Muscle of leg (tissue), 3 donors: ENCODE measurements at regions not wholly inside any gene's neighbourhood (a gene's known extent, or its start where the extent isn't known, plus 50 kb on each side); places are given as distances from the start of the nearest gene placed in this dataset.
"Not testable (repeated sequence)": the region's sequence is repeated elsewhere in the genome, so short reads cannot be mapped to it uniquely, and the experiment has no call there.

Source experiments
- DNase-seq: peaks from one replicate; pipeline ENCODE4 v3.0.0; 2013
- H3K27ac ChIP-seq: one replicate; pipeline ENCODE4 v1.5.1; 2013; ENCODE audit warnings: mild to moderate bottlenecking, low read length, control low read depth
- H3K27me3 ChIP-seq: one replicate; pipeline ENCODE4 v1.6.1; 2013; ENCODE audit warnings: low read length; ENCODE audit not compliant: control insufficient read depth, insufficient read depth
- H3K36me3 ChIP-seq: one replicate; pipeline ENCODE4 v1.6.1; 2013; ENCODE audit warnings: low read length; ENCODE audit not compliant: control insufficient read depth, insufficient read depth
- H3K4me1 ChIP-seq: one replicate; pipeline ENCODE4 v1.6.1; 2013; ENCODE audit warnings: low read length; ENCODE audit not compliant: control insufficient read depth, insufficient read depth
- H3K4me3 ChIP-seq: one replicate; pipeline ENCODE4 v1.5.1; 2013; ENCODE audit warnings: low read length, control low read depth
- H3K9me3 ChIP-seq: replicated peaks from 2 replicates; pipeline ENCODE4 v1.6.1; 2013; ENCODE audit warnings: low read depth, low read length; ENCODE audit not compliant: control insufficient read depth
- WGBS: methylation state at CpG from one replicate; pipeline ENCODE4 v1.1.5; 2013; ENCODE audit warnings: missing lambda C conversion rate; ENCODE audit not compliant: insufficient coverage; 5-methylcytosine and 5-hydroxymethylcytosine counted together

DNA sequence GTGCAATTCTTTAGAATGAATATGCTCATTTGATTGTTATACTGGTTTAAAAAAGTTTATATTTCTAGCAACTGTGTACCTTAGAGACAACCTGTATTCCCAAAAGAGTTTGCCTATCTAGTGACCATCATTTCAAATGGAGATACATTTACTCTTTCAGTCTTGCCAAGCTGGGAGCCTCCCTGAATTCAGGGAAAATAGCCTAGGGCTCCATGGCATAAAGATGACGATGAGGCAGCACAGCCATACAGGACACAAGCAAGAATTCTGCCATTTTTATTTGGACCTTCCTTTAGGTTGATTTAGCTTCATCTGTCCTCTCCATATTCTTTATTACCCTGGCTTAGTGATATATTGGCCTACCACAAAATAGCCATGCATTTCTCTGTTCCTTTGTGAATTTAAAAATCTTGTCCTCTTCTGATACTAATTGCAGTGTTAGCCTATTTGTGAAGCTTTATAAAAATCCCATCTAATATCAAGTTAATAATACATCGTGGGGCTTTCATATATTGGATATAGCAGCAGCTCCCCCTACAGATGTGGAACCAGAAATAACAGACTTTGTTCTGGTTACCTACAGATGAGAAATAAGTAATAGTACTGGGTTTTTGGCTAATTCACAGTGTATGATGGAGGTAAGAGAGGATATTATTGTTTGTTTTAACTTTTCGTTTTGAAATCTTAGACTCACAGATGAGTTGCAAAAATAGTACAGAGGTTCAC, 1661.9 kb upstream of the PIK3C3 start:
- WGBS, result no CpG with 5 or more reads among the region's 3 CpGs
- Histone ChIP-seq H3K4me1 (no peaks in the 10 kb centered on the region), H3K27me3 (no peaks in the 10 kb centered on the region), H3K27ac (no peak overlapping the region), H3K36me3 (no peaks in the 10 kb centered on the region), H3K9me3 (no peaks in the 10 kb centered on the region), H3K4me3 (no peak overlapping the region)
- peak; percentile 25 for DNase-seq

DNA sequence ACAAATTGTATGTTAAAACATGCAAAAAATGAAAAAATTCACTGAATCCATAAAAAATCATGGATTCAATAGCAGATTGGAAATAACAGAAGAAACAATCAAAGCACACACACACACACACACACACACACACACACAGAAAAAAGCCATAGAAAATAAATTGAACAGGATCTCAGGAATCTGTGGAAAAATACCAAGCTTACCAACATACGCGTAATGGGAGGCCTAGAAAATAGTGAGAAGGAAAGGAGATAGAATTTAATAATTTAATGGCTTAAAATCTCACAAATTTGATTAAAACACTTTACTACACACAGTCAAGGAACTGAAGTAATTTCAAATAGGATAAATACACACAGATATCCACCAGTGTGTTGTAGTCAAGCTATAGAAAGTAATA, 1671.5 kb upstream of the PIK3C3 start:
- Histone ChIP-seq H3K27me3 (no peaks in the 10 kb centered on the region), H3K4me3 (no peak overlapping the region), H3K9me3 (no peaks in the 10 kb centered on the region), H3K27ac (no peak overlapping the region), H3K4me1 (no peaks in the 10 kb centered on the region), H3K36me3 (no peaks in the 10 kb centered on the region)
- no peak for DNase-seq
- no CpG with 5 or more reads among the region's 2 CpGs for whole genome bisulfite sequencing

DNA sequence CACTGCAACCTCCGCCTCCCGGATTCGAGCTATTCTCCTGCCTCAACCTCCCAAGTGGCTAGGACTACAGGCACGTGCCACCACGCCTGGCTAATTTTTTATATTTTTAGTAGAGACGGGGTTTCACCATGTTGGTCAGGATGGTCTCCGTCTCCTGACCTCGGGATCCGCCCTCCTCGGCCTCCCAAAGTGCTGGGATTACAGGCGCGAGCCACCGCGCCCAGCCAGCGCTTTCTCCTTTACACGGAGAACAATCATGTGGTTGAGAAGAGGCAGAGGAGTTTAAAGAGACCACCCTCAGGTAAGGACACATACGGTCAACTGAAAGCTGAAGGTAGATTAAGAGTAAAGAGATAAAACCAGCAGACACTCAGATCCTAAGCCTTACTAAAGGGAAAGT, 1673.7 kb upstream of the PIK3C3 start:
- WGBS, result 98% methylated on average over 11 of the region's 17 CpGs
- H3K9me3 ChIP-seq, H3K27ac ChIP-seq, H3K27me3 ChIP-seq, H3K36me3 ChIP-seq, DNase-seq, H3K4me1 ChIP-seq, H3K4me3 ChIP-seq: not testable (repeated sequence)

DNA sequence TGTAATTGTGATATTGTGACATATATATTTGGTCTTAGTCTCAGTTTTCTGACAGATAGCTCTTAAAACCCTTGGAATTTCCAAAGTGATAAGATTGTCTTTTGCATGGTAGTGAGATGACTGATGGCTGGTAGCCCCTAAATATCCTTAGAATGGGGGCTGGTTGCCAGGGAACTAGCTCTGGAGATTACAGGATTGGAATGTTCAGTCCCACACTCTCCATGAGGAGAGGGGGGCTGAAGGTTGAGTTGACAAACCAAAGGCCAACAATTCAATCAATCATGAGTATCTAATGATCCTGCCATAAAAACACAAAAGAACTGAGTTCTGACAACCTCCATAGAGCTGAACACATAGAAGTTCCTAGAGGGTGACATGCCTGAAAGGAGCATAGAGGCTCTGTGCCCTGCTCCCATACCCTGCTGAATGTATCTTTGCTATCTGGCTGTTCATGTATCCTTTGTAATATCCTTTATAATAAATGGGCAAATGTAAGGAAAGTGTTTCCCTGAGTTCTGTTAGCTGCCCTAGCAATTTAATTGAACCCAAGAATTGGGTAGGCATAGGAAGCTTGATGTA, 1680.3 kb upstream of the PIK3C3 start:
- no peaks in the 10 kb centered on the region for H3K27me3 ChIP-seq
- H3K4me3 ChIP-seq, result no peak overlapping the region
- no peak overlapping the region for H3K27ac ChIP-seq
- no peak for DNase-seq
- no peaks in the 10 kb centered on the region for H3K4me1 ChIP-seq
- no peaks in the 10 kb centered on the region for H3K36me3 ChIP-seq
- no peaks in the 10 kb centered on the region for H3K9me3 ChIP-seq

DNA sequence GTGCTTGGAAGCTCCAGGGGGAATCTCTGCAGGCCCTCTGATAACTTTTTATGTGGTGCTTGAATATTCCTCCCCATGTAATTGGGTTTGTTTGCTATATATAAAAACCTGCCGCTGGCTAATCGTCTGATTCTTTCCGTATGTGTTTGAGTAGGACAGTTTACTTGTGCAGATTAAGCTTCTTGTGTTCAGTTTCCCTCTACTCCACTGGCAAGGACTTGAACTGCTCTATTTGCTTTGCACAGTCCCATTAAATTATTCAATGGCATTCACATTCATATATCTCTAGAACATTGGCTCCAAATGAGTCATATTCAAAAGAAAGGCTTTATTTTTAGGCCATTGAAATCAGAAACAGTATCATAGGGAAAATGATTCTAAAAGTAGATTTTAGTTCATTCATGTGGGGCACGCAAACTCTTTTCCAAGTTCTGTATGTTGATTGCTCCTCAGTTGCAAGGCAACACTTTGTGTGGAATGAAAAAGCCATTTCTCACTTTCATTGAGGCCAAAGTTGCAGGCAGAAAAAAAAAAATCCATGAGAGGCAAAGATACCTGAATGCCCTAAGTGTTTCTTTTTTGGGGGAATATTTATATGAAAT, 1682.3 kb upstream of the PIK3C3 start:
- peak; percentile 60 for DNase-seq

DNA sequence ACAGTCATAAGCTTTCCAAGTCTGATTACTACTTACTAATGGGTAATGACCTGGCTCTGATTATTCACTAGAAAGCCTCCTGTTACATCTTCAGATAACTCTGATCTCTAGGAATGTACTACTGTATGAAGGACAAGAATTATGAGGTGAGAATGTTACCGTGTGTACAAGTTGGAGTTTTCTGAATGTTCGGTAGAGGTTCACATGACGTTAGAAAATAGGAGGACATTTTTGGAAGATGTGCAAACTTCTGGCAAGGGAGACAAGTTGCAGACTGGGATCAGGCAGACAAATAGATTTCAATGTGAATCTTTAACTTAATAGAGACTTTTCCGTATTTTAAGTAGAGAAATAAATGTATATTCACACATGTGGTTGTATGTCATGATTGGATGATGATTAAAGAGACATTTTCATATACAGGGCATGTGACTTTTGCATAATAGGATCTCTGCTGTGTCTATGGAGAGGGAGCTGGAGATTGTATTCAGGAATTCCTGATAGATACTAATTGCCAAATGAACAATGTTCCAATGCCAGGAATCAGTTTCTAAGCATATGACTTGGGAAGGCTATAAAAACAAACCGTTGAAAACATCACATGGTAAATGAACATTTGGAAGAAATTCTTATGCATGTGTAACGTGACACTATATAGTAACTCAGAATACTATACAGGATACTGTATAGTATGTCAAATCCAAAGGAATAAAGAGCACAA, 1695.8 kb upstream of the PIK3C3 start:
- Histone ChIP-seq H3K36me3 (no peaks in the 10 kb centered on the region), H3K27me3 (no peaks in the 10 kb centered on the region), H3K9me3 (no peaks in the 10 kb centered on the region), H3K27ac (peak overlapping the region; percentile 57), H3K4me3 (no peak overlapping the region), H3K4me1 (peaks cover 2% of the 10 kb centered on the region)
- 20% methylated on average over 1 of the region's 6 CpGs for WGBS
- DNase-seq, result peak; percentile 92

More for the DNA sequence above, 1682.3 kb upstream of the PIK3C3 start:
- Histone ChIP-seq H3K4me1 (no peaks in the 10 kb centered on the region), H3K27ac (no peak overlapping the region), H3K4me3 (no peak overlapping the region), H3K9me3 (no peaks in the 10 kb centered on the region), H3K27me3 (no peaks in the 10 kb centered on the region), H3K36me3 (no peaks in the 10 kb centered on the region)
- WGBS, result 83% methylated on average over 1 of the region's 4 CpGs

DNA sequence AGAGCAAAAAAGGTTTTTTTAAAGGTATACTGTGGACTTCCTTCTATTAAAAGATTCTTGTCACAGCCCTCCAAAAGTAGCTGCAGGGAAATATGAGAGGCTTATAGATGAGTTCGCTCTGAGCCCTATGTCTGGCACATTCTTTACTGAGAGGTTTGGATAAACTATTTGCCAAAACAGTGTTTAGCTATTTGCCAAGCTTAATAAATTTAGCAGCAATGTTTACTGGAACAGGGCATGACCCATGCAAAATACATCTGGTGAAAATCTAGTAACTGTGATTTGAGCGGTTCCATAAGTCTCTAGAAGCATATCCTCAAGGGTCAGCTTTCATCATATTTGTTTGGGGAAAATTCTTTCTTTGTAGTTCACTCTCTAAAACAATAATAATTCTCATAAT, 1696.7 kb upstream of the PIK3C3 start:
- Histone ChIP-seq H3K9me3 (no peaks in the 10 kb centered on the region), H3K27ac (peak overlapping the region; percentile 72)

DNA sequence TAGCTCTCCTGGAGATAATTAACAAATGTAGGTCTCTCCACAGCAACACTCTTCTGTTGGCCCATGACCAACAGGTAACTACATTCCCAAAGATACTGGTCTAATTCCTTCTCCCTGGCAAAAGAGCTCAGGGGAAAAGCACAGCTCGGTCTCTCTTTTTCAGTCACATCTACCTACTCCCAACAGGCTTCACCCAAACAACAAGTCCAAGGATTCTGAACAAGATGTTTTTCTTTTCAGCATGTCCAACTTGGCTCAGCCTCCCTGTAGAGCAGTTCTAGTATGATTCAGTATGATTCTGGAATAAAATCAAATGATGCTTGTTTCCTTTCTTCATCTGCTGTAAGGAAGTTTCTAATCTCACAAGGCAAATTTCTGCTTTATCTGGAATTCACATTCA, 1704.8 kb upstream of the PIK3C3 start:
- peak; percentile 86 for DNase-seq
- Histone ChIP-seq H3K36me3 (no peaks in the 10 kb centered on the region), H3K9me3 (no peaks in the 10 kb centered on the region), H3K4me1 (no peaks in the 10 kb centered on the region), H3K4me3 (no peak overlapping the region), H3K27ac (no peak overlapping the region), H3K27me3 (no peaks in the 10 kb centered on the region)
- WGBS, result no CpG with 5 or more reads among the region's 1 CpG

More for the DNA sequence above, 1696.7 kb upstream of the PIK3C3 start:
- Histone ChIP-seq H3K27me3 (no peaks in the 10 kb centered on the region), H3K4me3 (no peak overlapping the region), H3K36me3 (no peaks in the 10 kb centered on the region), H3K4me1 (peaks cover 2% of the 10 kb centered on the region)
- DNase-seq, result peak; percentile 88
- no CpG with 5 or more reads among the region's 2 CpGs for WGBS

DNA sequence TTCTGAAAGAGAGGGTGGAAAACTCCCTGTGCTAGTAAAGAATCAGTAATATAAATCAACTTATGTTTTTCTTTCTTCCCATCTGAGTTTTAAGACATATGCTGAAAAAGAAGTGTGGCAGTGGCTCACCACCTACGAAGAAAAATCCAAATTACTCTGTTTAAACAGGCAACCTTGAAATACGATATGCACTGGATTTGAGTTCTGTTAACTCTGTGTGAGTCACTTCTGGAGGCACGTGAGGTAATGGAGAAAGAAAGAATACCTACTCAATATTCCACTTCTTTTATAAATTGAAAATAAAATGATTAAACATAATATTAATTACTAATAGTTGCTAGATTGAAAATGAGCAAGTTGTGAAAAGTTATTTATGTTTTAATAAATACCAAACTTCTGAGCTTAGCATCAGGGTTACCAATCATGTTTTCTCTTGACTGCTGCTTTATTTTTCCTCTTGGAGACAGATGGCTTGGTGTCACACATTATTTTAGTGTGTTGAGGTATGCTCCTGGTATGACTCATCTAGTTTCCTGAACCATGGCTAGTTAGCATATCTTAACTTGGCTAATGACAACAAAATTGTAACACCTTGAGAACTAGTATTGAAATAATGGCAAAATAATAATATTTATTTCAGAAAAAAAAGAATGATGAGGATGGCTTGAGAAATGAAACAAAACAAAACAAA, 1705.5 kb upstream of the PIK3C3 start:
- no peaks in the 10 kb centered on the region for H3K27me3 ChIP-seq
- H3K36me3 ChIP-seq, result no peaks in the 10 kb centered on the region
- DNase-seq, result no peak
- H3K4me3 ChIP-seq, result no peak overlapping the region
- no CpG with 5 or more reads among the region's 3 CpGs for WGBS
- H3K27ac ChIP-seq, result no peak overlapping the region
- H3K9me3 ChIP-seq, result no peaks in the 10 kb centered on the region
- H3K4me1 ChIP-seq, result no peaks in the 10 kb centered on the region

DNA sequence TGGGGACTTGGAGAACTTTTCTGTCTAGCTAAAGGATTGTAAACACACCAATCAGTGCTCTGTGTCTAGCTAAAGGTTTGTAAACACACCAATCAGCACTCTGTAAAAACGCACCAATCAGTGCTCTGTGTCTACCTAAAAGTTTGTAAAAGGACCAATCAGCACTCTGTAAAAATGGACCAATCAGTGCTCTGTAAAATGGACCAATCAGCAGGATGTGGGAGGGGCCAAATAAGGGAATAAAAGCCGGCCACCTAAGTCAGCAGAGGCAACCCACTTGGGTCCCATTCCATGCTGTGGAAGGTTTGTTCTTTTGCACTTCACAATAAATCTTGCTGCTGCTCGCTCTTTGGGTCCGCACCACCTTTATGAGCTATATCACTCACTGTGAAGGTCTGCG, 1709.4 kb upstream of the PIK3C3 start:
- not testable (repeated sequence) for H3K4me1 ChIP-seq, H3K9me3 ChIP-seq, DNase-seq, H3K27ac ChIP-seq, H3K4me3 ChIP-seq, H3K27me3 ChIP-seq, H3K36me3 ChIP-seq
- WGBS, result 84% methylated on average over 4 of the region's 5 CpGs
